ENCODE measurements at regions not wholly inside any gene's neighbourhood (a gene's known extent, or its start where the extent isn't known, plus 50 kb on each side); places are given as distances from the start of the nearest gene placed in this dataset.
"Not testable (repeated sequence)": the region's sequence is repeated elsewhere in the genome, so short reads cannot be mapped to it uniquely, and the experiment has no call there.

GRCh38 chr12:68422956-68423574 lies 90.9 kb upstream of the MDM1 start:
- no peak for DNase-seq (ENCODE audit: low read depth)

DNA sequence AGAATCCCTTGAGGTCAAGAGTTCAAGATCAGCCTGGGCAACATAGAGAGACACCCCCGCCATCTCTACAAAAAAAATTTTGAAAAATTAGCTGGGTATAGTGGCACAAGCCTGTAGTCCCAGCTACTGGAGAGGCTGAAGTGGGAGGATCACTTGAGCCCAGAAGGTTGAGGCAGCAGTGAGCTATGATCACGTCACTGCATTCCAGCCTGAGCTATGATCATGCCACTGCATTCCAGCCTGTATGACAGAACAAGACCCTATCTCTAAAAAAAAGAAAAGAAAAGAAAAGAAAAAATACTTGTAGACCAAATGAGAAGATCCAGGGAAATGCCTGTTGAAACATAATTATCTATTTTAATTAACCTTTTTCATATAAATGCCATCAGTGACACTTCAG lies 93.8 kb upstream of the MDM1 start:
- DNase-seq (ENCODE audit: low read depth), result no peak

DNA sequence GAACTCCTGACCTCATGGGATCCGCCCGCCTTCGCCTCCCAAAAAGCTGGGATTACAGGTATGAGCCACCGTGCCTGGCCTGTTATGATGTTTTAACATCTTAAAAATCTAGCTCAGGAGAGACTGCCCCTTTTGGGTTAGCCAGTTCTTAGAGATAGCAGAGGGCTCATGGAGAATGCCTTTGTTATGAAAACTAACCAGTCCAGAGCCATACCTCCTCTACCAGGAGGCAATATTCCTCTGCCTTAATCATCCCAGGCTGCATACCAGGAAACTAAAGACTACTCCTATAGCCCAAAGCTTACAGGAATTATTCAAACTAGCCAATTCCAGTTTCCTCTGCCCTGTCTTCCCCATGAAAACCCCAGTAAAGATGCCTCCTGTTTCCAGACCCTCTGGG lies 96.0 kb upstream of the MDM1 start:
- DNase-seq (ENCODE audit: low read depth), result no peak

DNA sequence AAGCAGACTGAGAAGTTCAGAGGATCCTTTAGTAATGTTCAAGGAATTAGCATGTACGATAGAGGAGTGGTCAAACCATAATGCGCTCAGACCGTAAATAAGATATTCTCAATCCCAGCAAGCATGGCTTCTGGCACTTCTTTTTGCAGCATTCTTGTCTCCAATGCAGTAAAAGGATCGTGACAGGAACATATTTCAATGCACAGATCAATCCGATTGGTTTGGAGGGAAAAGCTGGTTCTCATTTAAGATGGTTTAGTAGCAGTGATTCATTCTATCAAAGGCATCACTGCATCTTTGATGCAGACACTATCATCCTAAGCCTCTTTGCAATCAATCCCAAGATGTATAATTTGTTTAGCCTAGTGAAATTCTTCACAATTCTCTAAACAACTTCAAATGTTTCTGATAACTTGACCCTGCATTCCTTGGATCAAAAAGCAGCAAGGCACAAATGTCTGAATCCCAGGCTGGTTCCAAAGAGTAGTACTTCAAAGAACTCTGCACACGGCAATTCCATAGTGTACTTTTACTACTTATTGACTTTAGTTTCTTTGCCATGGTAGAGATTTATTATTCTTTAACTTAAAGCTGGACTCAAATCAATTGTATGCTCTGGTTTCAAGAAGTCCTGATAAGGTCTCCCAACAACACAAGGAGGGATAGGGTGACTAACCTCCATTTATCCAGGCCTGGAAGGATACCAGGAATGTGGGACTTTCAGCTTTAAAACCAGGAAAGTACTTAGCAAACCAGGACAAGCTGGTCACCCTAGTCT lies 96.8 kb upstream of the MDM1 start:
- DNase-seq (ENCODE audit: low read depth), result no peak

- no peak for DNase-seq (ENCODE audit: low read depth)
These were observed 97.5 kb upstream of the MDM1 start for GRCh38 chr12:68429696-68430095.

DNA sequence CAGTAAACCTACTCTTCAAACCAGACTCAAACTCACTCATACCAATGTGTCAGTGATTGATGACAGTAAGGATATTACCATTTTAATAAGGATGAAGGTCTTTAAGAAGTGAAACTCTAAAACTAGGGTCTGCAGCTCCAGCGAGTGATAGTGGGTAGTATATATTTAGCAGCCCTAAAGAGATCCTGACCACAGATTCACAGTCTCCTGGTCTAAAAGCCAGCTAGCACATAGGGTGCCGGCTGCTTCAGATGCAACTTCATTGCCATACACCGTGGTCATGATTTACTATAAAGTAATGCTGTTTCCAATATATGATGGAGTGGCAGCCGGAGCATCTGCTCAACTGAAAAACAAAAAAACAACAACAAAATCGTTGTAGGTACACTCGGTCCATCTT lies 99.6 kb upstream of the MDM1 start:
- no peak for DNase-seq (ENCODE audit: low read depth)

DNA sequence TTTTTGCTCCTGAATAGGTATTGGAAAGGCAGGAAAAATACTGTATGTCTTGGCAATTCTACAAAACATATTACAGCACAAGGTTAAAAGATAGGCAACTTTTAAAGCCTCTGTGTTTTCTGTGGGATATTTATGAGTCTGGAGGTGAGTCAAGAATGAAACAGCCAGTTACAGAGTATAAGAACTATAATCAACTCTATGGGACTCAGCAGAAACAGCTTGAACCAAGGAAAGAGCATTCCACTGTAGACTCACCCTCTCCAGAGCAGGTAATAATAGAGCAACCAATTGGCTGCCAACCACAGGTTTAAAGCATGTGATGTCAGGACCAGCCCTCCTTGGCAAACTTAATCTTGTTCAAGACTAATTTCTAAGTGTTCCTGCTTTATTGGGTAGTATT lies 100.5 kb upstream of the MDM1 start:
- no peak for DNase-seq (ENCODE audit: low read depth)

GRCh38 chr12:68434391-68435298 lies 102.5 kb upstream of the MDM1 start:
- DNase-seq (ENCODE audit: low read depth), result no peak

DNA sequence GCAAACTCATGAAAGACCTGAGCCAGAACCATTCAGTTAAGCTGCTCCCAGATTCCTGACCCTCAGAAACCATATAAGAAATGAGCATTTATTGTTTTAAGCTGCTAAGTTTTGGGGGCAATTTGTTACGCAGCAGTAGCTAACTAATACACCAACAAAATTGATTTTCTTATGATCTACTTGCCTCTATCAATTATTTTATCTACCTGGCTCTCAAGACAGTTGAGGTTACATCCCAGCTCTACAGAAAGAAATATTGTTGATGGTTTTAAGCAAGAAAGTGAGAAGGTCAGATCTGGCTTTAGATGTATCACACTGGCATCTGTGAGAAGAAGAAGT lies 103.1 kb upstream of the MDM1 start:
- DNase-seq (ENCODE audit: low read depth), result no peak

DNA sequence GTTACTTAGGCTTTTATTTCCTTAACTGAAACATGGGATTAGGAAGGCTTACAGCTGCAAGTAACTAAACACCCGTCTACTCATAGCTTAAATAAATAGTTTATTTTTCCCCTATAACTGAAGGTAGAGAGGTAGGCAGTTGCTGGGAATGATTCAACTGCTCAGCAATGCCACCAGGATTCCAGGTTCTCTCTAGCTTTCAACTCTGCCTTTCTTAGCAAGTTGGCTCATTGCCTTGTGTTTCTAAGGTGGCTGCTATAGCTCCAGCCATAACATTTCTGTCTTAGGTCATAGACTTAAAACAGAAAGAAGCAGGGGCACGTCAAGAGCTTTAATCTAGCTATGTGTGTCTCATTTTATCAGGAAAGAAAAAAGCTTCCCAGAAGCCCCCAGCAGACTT lies 103.7 kb upstream of the MDM1 start:
- no peak for DNase-seq (ENCODE audit: low read depth)

DNA sequence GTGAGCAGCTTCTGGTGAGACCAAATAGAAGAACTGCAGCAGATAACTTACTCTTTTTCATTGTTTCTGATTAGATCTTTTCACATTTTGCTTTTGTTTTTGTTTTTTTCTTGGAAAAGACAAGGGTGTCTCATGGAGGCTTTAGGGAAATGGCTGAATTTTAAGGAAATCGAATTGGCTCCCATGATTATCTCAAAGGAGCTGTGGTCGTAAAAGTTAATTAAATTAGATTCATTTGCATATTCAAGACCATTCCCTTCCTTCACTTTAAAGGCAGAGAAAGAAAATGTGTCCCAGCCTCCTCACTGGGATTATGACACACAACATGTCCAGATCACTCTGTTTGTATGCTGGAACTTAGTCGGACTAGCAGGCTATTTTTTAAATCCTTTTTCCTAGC lies 106.4 kb upstream of the MDM1 start:
- no peak for DNase-seq (ENCODE audit: low read depth)

DNA sequence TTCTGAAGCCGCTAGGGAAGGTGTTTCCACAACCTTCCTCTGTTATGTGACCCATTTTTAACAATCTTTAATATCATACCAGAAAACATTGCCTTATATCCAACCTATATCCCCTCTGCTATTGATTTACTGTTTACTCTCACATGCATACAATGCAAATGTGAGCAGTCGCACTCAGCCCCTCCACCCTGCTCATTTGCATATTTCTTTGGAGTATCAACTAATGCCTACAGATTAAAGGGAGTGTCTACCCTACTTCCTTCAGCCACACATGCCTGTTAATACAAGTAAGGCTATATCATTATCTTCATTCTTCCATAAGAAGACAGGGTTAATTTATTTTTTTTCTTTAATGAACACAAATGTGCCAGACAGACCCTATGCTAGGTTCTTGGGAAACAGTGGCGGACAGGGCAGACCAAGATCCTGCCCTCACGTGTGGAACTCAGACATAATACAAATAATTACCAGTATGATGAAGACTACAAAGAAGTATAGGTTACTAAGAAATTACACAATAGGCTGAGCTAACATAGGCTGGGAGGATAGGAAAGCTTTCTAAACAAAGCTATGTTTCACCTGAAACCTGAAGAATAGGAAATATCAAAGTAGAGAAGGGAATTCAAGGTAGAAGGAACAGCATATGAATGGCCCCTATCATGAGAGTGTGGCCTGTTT lies 107.3 kb upstream of the MDM1 start:
- DNase-seq (ENCODE audit: low read depth), result no peak

DNA sequence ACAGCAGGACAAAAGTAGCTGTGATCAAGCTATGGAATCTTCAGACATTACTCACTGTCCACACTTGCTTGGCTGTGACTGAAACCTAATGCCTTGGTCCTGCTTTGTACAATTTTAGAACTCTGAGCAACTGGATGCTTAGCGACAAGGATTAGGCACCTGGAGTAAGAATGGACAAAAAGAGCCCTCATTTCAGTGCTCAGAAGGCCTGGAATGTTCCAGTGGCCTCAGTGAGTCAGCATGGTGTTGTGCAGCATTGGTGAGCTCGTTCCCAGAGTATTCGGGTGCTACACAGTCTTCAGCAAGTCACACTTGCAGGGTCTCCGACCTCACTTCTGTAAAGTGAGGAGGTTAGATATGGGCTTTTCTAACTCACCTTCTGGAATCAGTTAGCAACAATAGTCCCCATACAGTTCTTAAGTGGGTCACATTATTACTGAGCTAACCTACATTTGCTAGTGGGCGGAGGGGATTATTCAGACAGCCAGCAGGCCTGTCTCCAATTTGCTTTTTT lies 108.0 kb upstream of the MDM1 start:
- no peak for DNase-seq (ENCODE audit: low read depth)

- DNase-seq (ENCODE audit: low read depth), result no peak
These were observed 109.0 kb upstream of the MDM1 start for GRCh38 chr12:68441167-68441566.

DNA sequence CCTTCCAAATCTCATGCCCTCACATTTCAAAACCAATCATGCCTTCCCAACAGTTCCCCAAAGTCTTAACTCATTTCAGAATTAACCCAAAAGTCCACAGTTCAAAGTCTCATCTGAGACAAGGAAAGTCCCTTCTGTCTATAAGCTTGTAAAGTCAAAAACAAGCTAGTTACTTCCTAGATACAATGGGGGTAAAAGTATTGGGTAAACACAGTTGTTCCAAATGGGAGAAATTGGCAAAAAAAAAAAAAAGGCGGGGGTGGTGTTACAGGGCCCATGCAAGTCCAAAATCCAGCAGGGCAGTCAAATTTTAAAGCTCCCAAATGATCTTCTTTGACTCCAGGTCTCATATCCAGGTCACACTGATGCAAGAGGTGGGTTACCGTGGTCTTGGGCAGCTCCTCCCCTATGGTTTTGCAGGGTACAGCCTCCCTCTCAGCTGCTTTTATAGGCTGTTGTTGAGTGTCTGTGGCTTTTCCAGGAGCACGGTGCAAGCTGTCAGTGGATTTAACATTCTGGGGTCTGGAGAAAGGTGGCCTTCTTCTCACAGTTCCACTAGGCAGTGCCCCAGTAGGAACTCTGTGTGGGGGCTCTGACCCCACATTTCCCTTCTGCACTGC lies 110.3 kb upstream of the MDM1 start:
- DNase-seq (ENCODE audit: low read depth), result not testable (repeated sequence)

- not testable (repeated sequence) for DNase-seq (ENCODE audit: low read depth)
These were observed 111.5 kb upstream of the MDM1 start for GRCh38 chr12:68443695-68444094.

DNA sequence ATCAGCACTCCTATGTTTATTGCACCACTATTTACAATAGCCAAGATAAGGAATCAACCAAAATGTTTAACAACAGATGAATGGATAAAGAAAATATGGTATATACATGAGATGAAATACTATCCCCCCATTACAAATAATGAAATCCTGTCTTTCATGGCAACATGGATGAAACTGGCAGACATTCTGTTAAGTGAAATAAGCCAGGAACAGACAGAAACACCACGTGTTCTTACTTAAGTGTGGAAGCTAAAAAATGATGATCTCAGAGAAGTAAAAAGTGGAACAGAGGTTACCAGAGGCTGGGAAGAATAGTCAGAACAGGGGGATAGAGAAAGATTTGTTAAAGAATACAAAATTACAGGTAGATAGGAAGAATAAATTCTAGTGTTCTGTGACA lies 113.7 kb upstream of the MDM1 start:
- DNase-seq (ENCODE audit: low read depth), result no peak

- DNase-seq (ENCODE audit: low read depth), result no peak
These were observed 114.2 kb upstream of the MDM1 start for GRCh38 chr12:68446384-68446783.

DNA sequence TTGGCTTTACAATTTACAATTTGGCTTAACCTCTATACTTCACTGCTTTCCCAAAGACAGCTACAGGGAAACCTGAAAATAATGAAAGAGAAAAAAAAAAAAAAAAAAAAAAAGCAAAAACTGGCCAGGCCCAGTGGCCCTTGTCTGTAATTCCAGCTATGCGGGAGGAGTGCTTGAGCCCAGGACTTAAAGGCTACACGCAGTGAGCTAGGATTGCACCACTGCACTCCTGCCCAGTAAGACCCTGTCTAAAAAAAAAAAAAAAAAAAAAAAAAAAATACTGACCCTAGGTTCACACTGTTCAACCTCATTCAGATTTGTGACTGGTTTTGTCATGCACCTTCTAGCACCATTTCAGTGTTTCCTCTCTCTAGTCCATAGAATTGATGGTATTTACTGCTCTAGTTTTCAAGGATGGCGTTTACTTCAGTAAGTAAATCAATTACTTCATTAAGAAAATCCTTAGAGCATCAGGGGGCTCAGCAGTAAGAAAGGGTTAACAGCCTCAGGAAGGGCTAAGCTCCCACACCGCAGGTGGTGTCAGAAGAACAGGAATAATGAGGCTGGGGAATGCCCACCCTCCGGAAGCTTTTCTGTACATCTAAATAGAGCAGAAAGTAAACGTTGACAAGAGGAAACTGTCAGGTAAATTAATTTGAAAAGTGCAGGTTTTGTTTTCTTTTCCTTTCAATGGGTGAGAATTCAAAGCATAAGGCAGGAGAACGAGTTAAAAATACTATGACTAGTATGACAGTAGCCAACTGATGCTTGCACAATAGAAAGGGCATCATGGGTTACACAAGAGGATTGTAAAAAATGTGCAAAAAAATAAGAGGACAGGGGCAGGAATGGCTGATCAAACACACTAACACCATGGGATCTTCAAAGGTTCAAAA lies 115.0 kb upstream of the MDM1 start:
- DNase-seq (ENCODE audit: low read depth), result no peak

- DNase-seq (ENCODE audit: low read depth), result no peak
These were observed 115.7 kb upstream of the MDM1 start for GRCh38 chr12:68447797-68448260.

GRCh38 chr12:68449196-68449595 lies 117.0 kb upstream of the MDM1 start:
- DNase-seq (ENCODE audit: low read depth), result no peak
